Activated CD4-positive, alpha-beta T cell treated with anti-CD3 and anti-CD28 coated beads, Interleukin-10, Interleukin-2, amounts not matched to agents 100 ng/mL and 50 ng/mL, durations not matched to agents 16 hours and 8 hours (primary cell): ENCODE measurements at regions not wholly inside any gene's neighbourhood (a gene's known extent, or its start where the extent isn't known, plus 50 kb on each side); places are given as distances from the start of the nearest gene placed in this dataset.

Experiments used
- DNase-seq: peaks from one replicate; pipeline ENCODE4 v3.0.0-alpha.2; 2020

DNA sequence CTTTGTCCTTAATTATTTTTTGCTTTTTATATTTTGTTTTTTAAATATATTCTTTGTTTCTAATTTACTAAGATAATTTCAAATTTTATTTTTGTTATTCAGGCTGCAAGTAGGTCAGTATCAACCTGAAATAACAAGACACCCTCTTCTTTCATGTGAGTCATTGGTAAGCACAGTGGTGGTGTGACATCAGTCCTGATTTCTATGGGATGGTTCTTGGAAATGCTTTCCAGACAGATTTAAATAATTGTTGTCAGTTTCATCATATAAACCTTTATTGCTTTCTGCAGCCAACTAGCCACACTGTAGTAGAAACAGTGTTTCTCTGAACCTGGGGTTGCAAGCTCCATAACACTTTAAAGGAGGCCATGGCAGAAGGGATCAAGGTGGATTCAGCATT is 157.5 kb upstream of the C21orf91 start:
- no peak for DNase-seq

DNA sequence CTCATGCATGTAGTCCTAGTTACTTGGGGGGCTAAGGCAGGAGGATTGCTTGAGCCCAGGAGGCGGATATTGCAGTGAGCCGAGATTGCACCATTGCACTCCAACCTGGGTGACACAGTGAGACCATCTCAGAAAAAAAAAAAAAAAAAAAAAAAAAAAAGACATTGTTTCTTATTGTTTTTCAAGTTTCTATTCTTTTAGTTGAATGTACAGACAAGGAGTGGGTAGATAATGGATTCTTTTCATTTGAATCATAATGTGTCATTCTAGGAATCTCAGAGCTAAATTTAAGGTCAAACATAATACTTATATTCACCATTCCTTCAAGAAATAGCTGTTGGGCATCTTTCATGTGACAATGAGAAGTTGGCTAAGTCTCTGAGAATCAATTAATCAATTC is 157.0 kb upstream of the C21orf91 start:
- DNase-seq = no peak

DNA sequence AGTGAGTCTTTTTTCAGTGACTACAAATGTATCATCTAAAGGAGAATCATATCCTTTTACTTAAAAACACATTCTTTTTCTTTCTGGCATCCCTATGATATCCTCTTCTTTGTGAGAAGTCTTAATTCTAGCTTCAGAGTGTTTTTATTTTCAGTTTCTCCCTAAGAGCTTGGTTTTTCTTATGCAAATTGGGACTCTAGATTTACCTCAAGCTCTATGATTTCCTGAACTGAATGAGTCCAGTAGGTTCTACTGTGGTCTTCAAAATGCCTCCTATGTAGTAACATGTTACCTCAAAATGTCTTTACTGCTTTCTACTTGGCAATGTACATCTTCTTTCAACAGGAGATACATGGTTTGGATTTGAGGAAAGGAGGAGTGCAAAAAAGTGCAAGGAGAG is 148.2 kb upstream of the C21orf91 start:
- no peak for DNase-seq

DNA sequence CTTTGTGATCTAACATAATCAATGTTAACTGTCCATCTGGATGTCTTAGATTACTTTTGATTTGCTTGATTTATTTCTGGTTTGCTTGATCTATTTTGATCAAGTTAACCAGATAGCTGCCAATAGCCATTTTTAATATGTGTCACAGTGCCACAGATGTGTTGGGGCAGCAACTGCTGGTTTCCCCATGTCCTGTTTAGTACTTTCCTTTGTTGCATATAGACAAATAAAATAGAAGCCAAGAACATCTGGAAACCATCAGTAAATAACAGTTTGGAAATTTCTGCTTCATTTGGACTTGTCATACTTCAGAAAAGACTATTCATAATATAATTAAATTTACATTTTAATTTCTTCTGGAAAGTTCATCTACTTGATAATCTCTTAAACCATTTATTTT is 145.6 kb upstream of the C21orf91 start:
- DNase-seq = no peak

DNA sequence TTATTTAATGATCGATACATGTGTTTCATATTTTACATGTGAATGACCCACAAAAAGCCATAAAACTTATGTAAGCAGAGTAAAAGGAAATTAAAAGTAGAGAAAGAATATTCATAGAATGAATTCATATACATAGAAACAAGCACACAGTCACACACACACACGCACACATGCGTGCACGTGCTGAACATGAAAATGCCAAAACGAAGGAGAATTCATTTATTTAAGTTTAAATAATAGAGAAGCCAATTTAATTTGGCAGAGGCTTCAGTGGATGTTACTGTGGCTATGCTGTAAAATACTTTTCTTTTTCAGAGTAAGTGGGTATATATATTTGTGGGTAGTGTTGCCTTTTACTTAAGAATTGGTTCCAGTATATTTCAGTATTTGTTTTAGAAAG is 145.0 kb upstream of the C21orf91 start:
- DNase-seq = no peak

DNA sequence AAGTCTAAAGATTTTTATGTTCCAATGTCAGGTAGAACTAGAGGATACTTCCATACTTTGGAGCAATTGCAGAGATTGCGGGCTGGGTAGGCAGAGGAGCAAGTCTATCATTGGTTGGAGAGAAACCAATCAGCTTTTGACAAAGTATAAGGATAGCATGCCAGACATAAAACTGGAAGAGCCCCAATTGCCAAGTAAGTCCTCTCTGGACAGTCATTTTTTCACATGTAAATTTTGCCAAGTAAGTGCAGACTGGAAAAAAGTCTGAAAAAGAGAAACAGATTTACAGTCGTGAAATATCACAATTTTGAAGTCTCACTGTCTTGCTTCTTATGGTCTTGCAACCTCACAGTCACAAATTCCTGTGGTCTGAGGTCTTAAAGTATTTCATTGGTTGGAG is 131.4 kb upstream of the C21orf91 start:
- DNase-seq = no peak

DNA sequence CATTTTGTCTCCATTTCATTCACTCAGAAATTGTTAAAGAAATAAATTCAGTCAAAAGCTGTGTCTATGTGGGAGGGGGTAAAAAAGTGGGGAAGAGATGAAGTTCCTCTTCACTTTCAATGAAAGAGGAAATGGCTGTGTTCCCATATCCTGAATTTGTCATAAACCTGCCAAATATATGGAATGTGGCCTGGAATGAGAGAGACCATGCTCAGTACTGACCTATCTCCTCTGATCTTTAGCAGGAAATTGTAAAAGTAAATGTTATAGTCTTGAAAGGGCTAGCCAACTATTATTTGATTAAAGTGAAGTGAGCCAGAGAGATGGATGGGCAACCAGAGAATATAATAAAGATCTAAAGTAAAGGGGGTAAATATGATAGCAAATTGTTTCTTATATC is 130.3 kb upstream of the C21orf91 start:
- DNase-seq = no peak

DNA sequence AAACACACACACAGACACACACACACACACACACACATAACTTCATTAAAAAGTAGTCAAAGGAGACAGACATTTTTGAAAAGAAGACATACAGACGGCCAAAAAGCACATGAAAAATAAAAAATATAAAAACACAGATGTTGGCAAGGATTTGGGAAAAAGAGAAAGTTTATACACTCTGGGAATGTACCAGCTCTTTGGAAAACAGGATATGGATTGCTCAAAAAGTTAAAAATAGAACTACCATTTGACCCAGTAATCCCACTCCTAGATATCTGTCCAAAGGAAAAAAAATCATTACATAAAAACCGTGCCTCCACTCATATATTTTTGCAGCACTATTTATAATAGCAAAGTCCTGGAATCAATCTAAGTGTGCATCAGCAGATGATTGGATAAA is 128.4 kb upstream of the C21orf91 start:
- no peak for DNase-seq

DNA sequence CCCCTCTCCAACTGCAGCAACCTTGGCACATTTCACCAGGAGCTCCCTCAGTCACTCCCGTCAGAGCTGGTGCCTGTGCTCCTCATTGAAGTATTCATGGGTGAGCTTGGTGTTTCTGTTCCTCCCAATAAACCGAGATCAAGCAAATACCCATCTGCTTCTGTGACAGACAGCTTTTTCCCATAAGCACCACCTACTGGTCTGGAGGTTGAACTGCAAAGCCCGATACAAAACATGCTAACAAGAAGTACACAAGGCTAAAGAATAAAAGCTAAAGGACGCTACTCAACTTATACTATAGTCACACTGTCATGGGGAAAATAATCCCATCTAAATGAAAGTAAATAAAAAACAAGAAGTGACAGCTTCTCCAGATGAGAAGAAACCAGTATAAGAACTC is 111.9 kb upstream of the C21orf91 start:
- DNase-seq = peak; percentile 29

DNA sequence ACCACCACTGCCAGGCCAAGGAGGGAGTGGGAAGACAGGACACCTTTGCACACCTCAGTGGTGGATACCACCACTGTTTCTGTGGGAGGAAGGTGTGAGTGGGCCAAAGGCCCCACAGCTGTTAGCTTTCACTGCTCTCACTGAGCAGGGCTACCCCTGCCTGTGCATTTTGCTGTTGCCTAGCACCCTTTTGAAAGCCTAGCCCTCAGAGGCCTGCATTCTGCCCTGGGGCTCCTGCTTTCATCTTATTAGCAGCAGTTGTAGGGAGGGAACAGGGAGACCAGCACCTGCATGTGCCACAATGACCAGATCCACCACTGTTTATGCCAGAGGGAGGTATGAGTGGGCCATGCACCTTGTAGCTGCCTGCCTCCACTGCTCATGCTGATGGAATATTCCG is 110.9 kb upstream of the C21orf91 start:
- no peak for DNase-seq

DNA sequence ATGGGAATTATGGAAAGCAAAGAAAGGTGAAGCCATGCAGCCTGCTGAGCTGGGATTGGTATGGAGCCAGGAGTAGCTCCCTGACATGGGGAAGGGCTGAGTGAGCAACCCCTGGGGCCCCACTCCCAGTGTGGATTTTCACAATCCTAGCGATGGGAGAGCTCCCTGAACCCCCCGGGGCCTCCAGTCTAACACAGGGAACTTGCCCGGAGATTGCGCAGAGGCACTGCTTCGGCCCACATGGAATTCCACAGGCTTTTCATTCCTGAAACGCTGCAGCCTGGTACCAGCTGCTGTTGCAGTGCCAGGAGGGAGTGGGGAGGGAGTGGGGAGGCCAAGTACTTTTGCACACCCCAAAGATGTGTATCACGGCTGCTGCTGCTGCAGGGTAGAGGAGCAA is 110.4 kb upstream of the C21orf91 start:
- DNase-seq = no peak

DNA sequence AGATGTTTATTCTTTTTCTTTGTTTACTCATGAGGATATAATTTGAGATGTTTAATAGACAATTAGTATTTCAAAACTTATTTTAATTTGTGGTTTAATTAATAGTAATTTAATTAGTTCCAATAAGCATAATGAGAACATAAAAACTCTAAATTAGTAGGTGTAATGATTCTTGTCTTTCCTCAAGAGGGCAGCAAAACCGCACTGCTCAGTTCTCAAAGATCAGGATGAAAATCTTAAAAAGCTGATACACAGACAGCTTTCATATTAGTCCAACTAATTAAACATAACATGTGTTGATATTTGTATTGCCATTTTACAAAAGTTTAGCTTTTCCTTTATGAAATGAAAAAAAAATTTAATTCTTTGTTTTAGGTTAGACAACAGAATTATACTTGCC is 106.7 kb upstream of the C21orf91 start:
- peak; percentile 14 for DNase-seq

DNA sequence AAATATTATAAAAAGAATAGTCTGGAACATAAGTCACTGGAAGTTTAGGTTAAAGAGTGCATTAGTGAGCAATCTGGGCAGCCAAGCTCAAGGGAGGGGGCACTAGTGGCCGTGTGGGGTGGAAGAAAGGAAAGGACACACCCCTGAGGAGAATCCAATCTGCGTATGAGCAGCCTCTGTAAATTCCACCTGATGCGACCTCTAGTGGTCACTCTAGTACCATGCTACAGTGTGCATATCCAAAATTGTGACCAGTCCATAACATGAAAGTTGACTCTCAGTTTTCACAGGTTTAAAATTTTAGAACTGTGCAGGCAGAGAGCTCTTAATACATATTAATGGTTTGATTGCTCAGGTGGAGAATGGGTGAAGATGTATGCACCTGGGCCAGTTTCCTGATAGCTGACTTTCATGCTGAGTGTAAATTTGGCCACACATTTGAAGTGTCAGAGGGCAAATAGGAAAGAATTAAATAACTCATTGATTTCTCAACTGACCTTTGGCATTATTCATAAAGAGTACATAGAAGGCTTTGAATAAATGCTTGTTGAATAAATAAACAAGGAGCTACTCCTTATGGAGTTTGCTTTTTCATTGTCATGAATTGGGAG is 105.9 kb upstream of the C21orf91 start:
- DNase-seq = peak; percentile 73

DNA sequence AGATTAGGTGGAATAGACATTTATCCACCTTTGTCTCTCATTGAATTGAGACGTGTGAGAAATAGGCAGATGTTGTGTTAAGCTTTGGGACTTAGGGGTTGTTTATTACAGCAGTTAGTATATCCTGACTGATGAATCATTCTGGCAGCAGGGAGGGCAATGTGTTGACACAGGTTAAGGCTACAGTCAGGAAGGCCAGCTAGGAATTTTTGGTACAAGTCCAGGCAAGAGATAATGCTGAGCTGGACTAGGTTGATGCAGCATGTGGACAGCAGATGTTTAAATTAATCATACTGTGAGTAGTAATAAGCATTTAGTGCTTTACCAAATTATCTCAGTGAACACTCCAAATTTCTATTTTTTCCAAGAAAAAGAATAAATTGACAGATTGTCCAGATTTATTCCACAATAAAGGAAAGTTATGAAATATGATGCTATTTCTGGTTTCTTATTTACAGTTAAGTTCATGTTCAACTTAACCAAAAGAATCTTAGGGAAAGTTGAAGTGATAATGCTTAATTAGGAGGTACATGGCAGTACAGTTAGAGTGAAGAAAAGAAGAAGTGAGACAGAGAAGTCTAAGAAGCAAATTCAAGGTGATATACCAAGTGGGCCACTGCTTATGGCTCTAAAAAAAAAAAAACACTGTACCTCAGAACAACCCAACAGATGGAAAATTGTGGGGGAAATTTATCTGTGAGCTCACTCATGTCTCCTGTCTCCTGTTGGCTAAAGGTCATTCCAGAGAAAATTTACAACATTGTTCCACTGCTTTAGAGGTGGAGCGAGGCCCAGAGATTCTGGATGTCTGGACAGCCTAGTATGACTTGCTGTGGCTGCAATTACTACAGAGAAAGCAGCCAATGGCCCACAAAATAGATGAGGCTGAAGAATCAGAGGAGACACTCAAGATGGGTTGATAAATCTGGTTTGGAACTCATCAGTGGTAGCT is 102.7 kb upstream of the C21orf91 start:
- no peak for DNase-seq

DNA sequence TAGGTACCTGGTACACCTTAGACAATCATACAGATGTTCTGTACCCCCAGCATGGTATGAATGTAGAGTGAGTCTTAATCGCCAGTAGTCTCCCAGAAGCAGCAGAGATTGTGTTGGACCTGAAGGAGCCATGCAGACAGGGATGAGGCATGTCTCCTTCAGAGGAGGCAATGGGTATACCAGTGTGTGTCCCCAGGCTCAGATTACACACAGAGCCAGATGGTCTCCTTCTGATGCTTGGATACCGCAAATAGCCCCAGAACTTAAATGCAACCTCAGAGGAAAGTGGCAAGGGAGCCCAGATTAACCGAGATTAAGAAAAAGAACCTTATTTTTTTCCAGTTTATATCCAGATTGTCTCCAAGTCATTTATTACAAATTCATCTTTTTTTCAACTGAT is 96.8 kb upstream of the C21orf91 start:
- DNase-seq = no peak

DNA sequence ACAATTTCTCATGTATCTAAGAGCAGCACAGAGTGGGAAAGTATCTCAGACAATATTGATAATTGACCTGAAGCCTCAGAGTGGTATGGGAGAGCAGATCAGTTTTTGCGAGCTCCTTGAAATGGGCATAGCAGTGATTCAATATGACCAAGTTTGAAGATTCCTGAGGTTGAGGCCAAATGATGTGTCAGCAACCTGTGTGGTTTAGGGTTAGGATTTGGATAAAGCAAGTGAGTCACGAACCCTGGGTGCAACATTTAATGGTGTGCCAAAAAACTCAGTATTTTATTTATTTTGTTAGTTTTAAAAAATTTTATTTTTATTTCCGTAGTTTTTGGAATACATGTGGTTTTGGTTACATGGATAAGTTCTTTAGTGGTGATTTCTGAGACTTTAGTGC is 92.5 kb upstream of the C21orf91 start:
- no peak for DNase-seq

DNA sequence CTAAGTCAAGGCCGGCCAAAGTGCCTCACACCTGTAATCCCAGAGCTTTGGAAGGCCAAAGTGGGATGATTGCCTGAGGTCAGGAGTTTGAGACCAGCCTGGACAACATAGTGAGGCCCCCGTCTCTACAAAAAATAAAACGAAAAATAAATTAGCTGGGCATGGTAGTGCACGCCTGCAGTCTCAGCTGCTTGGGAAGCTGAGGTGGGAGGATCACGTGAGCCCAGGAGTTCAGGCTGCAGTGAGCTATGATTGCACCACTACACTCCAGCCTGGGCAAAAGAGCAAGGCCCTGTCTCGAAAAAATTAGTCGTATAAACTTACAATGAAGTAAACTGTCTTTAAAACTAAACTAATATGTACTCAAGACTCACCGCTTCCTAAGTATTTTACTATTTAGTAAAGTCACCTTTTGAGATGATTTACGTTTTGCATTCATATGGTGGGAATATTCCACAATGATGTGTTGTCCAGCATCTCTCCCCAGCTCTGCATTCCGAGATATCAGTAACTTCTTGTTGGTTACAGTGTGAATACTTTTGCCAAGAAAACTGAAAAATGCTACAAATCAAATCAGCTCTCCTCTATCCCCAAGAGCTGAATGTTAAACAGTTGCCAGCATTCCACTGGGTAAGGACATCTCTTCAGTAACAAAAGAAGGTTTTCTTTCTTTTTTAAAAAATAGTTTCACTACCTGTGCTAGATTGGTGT is 84.9 kb upstream of the C21orf91 start:
- no peak for DNase-seq

DNA sequence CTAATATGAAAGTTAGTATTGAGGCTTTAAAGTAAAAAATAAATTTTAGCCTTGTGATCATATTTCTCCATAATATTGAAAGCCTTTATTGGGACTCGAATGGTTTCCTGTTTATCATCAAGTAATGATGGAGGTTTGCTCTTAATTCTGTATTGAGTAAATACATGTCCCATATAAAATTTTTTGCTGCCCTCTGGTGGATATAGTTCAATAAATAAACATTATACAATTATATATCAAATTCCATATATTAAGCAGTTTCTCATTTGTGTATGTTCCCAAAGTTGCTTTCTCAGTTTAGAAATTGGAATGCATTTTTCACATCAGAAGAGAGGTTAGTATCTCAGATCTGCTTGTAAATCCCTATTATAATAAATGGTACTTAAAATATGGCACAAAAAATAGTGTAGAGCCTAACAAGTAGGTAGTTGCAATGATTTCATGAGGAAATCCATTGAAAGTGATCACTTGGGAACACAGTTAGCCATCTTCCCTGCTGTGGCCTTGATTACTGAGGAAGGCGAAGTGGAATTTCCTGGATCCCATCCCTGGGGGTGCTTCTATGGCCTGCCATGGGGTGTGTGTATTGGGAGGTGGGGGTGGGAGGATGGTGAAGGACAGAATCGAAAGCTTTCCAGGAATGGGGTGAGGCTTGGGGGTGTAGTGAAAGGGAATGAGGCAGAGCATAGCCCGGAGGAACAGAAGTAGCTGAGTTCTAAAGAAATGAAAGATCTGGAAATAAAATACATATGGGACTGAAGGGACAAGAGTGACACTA is 84.1 kb upstream of the C21orf91 start:
- DNase-seq = peak; percentile 39

DNA sequence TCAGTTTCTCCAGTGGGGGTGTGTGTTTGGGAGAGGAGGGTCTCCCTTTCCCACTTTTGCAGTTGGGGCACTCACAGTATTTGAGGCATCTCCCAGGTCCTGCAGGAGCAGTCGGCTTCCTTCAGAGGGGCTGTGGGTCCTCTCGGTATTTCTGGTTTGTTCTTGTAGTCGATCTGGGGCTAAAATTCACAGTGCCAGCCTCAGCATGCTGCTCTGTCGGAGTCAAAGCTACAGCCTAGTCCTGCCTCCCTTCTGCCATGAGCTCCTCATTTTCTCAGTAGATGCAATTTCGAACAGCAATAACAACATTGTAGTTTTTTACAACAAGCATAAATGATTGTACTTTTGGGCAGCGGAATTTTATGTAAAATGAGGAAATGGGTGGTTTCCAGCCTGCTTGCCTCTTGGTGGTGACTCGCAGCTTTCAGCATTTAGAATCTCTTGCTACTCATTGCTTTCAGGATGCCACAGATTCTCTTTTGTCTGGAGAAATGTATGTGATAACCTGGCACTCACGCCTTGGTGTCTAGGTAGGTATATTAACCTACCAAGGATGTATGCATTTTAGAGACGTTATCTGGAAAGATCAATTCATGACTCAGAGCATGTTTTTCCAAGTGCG is 82.4 kb upstream of the C21orf91 start:
- no peak for DNase-seq

DNA sequence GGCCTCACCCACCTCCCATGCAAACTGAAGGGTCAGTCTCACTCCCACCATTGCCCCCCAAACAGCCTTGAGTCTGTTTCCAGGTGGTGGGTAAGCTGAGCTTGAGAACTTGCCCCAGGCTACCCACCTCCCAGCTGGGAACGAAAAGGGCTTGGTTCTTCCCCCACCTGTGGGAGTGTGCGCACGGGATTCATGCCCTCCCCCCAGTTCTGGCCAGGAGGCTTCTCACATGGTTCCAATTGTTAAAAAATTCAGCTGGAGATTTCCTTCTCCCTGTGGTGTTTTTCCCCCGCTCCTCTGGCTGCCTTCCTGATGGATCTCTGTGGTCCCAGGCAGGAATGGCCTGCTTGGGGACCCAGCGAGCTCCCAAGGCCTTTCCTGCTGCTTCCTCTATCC is 81.8 kb upstream of the C21orf91 start:
- no peak for DNase-seq

DNA sequence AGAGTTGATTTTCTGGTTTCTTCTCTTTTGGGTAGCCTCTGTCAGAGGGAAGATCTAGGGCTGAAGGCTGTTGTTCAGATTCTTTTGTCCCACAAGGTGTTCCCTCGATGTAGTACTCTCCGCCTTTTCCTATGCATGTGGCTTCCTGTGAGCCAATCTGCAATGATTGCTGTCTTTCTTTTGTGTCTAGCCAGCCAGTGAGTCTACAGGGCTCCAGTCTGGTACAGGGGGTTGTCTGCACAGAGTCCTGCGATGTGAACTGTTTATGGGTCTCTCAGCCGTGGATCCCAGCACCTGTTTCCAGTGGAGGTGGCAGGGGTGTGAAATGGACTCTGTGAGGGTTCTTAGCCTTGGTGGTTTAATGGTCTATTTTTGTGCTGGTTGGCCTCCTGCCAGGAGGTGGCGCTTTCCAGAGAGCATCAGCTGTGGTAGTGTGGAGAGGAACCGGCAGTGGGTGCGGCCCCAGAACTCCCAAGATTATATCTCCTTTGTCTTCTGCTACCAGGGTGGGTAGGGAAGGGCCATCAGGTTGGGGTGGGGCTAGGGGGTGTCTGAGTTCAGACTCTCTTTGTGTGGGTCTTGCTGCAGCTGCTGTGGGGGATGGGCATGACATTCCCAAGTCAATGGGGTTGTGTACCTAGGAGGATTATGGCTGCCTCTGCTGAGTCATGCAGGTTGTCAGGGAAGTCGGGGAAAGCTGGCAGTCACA is 81.3 kb upstream of the C21orf91 start:
- DNase-seq = no peak

DNA sequence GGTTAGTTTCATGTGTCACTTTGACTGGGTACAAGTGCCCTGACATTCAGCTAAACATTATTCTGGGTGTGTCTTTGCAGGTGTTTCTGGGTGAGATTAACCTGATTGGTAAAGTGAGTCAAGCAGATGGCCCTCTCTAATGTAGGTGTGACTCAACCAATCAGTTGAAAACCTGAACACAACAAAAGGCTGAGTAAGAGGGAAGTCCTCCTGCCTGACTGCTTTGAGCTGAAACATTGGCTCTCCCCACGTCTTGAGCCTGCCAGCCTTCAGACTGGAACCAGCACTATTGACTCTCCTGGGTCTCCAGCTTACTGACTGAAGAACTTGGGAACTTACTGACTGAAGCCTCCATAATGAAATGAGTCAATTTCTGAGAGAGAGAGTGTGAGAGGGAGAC is 70.0 kb upstream of the C21orf91 start:
- DNase-seq = no peak
